ENCODE measurements at regions not wholly inside any gene's neighbourhood (a gene's known extent, or its start where the extent isn't known, plus 50 kb on each side); places are given as distances from the start of the nearest gene placed in this dataset.

DNA sequence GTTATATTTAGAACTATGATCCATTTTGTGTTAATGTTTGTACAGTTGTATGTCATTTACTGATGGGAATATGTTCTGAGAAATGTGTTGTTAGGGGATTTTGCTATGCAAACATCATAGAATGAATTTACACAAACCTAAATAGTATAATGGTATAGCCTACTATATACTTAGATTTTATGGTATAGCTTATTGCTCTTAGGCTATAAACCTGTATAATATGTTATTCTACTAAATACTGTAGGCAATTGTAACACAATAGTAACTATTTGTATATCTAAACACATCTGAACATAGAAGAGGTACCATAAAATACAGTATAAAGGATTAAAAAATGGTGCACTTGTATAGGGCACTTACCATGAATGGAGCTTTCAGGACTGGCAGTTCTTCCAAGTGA is 105.4 kb upstream of the GRIN2B start:
- ATAC-seq: no peak
- H3K4me3 Mint-ChIP-seq: no peak overlapping the region
- Histone ChIP-seq H3K4me2 (no peak overlapping the region), H2AFZ (no peak overlapping the region), H4K20me1 (replicated peaks; ENCODE audit: insufficient read depth) (no peaks in the 10 kb centered on the region), H3K4me3 (no peak overlapping the region), H3K27ac (ENCODE audit: low read depth) (no peak overlapping the region), H3K79me2 (replicated peaks; ENCODE audit: insufficient read depth) (no peaks in the 10 kb centered on the region), H3K36me3 (ENCODE audit: insufficient read depth) (no peaks in the 10 kb centered on the region), H3K9me2 (ENCODE audit: insufficient read depth) (no peaks in the 10 kb centered on the region), H3F3A (replicated peaks; ENCODE audit: low read depth) (no peaks in the 10 kb centered on the region), H3K4me1 (ENCODE audit: insufficient read depth) (no peaks in the 10 kb centered on the region), H3K27me3 (ENCODE audit: insufficient read depth) (no peaks in the 10 kb centered on the region)
- no peak for TF ChIP-seq CREB1 (CRISPR knock-in tag; IDR thresholded peaks at IDR 0.05; ENCODE audit: low read depth)
- TF ChIP-seq POLR2AphosphoS5 (IDR thresholded peaks at IDR 0.05; ENCODE audit: low read depth): no peak
- TF ChIP-seq ZNF331 (CRISPR knock-in tag; IDR thresholded peaks at IDR 0.05; ENCODE audit: low read depth): no peak
- TF ChIP-seq, protein P1, sequence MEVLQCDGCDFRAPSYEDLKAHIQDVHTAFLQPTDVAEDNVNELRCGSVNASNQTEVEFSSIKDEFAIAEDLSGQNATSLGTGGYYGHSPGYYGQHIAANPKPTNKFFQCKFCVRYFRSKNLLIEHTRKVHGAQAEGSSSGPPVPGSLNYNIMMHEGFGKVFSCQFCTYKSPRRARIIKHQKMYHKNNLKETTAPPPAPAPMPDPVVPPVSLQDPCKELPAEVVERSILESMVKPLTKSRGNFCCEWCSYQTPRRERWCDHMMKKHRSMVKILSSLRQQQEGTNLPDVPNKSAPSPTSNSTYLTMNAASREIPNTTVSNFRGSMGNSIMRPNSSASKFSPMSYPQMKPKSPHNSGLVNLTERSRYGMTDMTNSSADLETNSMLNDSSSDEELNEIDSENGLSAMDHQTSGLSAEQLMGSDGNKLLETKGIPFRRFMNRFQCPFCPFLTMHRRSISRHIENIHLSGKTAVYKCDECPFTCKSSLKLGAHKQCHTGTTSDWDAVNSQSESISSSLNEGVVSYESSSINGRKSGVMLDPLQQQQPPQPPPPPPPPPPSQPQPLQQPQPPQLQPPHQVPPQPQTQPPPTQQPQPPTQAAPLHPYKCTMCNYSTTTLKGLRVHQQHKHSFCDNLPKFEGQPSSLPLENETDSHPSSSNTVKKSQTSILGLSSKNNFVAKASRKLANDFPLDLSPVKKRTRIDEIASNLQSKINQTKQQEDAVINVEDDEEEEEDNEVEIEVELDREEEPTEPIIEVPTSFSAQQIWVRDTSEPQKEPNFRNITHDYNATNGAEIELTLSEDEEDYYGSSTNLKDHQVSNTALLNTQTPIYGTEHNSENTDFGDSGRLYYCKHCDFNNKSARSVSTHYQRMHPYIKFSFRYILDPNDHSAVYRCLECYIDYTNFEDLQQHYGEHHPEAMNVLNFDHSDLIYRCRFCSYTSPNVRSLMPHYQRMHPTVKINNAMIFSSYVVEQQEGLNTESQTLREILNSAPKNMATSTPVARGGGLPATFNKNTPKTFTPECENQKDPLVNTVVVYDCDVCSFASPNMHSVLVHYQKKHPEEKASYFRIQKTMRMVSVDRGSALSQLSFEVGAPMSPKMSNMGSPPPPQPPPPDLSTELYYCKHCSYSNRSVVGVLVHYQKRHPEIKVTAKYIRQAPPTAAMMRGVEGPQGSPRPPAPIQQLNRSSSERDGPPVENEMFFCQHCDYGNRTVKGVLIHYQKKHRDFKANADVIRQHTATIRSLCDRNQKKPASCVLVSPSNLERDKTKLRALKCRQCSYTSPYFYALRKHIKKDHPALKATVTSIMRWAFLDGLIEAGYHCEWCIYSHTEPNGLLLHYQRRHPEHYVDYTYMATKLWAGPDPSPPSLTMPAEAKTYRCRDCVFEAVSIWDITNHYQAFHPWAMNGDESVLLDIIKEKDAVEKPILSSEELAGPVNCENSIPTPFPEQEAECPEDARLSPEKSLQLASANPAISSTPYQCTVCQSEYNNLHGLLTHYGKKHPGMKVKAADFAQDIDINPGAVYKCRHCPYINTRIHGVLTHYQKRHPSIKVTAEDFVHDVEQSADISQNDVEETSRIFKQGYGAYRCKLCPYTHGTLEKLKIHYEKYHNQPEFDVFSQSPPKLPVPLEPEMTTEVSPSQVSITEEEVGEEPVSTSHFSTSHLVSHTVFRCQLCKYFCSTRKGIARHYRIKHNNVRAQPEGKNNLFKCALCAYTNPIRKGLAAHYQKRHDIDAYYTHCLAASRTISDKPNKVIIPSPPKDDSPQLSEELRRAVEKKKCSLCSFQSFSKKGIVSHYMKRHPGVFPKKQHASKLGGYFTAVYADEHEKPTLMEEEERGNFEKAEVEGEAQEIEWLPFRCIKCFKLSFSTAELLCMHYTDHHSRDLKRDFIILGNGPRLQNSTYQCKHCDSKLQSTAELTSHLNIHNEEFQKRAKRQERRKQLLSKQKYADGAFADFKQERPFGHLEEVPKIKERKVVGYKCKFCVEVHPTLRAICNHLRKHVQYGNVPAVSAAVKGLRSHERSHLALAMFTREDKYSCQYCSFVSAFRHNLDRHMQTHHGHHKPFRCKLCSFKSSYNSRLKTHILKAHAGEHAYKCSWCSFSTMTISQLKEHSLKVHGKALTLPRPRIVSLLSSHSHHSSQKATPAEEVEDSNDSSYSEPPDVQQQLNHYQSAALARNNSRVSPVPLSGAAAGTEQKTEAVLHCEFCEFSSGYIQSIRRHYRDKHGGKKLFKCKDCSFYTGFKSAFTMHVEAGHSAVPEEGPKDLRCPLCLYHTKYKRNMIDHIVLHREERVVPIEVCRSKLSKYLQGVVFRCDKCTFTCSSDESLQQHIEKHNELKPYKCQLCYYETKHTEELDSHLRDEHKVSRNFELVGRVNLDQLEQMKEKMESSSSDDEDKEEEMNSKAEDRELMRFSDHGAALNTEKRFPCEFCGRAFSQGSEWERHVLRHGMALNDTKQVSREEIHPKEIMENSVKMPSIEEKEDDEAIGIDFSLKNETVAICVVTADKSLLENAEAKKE (CRISPR knock-in tag; IDR thresholded peaks at IDR 0.05): no peak
- no peak for TF ChIP-seq EZH2 (IDR thresholded peaks at IDR 0.05; ENCODE audit: low read depth, unreplicated experiment)
- TF ChIP-seq, protein P2, sequence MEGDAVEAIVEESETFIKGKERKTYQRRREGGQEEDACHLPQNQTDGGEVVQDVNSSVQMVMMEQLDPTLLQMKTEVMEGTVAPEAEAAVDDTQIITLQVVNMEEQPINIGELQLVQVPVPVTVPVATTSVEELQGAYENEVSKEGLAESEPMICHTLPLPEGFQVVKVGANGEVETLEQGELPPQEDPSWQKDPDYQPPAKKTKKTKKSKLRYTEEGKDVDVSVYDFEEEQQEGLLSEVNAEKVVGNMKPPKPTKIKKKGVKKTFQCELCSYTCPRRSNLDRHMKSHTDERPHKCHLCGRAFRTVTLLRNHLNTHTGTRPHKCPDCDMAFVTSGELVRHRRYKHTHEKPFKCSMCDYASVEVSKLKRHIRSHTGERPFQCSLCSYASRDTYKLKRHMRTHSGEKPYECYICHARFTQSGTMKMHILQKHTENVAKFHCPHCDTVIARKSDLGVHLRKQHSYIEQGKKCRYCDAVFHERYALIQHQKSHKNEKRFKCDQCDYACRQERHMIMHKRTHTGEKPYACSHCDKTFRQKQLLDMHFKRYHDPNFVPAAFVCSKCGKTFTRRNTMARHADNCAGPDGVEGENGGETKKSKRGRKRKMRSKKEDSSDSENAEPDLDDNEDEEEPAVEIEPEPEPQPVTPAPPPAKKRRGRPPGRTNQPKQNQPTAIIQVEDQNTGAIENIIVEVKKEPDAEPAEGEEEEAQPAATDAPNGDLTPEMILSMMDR (conservative IDR thresholded peaks at IDR 0.05; ENCODE audit: low read depth in 2 of 2): no peak
- TF ChIP-seq STAT1 (IDR thresholded peaks at IDR 0.05; ENCODE audit: unreplicated experiment): no peak
- TF ChIP-seq, protein P3, sequence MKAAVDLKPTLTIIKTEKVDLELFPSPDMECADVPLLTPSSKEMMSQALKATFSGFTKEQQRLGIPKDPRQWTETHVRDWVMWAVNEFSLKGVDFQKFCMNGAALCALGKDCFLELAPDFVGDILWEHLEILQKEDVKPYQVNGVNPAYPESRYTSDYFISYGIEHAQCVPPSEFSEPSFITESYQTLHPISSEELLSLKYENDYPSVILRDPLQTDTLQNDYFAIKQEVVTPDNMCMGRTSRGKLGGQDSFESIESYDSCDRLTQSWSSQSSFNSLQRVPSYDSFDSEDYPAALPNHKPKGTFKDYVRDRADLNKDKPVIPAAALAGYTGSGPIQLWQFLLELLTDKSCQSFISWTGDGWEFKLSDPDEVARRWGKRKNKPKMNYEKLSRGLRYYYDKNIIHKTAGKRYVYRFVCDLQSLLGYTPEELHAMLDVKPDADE (IDR thresholded peaks at IDR 0.05): no peak
- TF ChIP-seq ZNF114 (CRISPR knock-in tag; IDR thresholded peaks at IDR 0.05): no peak
- no peak for TF ChIP-seq NANOG (IDR thresholded peaks at IDR 0.05; ENCODE audit: borderline replicate concordance)
- TF ChIP-seq, protein P4, sequence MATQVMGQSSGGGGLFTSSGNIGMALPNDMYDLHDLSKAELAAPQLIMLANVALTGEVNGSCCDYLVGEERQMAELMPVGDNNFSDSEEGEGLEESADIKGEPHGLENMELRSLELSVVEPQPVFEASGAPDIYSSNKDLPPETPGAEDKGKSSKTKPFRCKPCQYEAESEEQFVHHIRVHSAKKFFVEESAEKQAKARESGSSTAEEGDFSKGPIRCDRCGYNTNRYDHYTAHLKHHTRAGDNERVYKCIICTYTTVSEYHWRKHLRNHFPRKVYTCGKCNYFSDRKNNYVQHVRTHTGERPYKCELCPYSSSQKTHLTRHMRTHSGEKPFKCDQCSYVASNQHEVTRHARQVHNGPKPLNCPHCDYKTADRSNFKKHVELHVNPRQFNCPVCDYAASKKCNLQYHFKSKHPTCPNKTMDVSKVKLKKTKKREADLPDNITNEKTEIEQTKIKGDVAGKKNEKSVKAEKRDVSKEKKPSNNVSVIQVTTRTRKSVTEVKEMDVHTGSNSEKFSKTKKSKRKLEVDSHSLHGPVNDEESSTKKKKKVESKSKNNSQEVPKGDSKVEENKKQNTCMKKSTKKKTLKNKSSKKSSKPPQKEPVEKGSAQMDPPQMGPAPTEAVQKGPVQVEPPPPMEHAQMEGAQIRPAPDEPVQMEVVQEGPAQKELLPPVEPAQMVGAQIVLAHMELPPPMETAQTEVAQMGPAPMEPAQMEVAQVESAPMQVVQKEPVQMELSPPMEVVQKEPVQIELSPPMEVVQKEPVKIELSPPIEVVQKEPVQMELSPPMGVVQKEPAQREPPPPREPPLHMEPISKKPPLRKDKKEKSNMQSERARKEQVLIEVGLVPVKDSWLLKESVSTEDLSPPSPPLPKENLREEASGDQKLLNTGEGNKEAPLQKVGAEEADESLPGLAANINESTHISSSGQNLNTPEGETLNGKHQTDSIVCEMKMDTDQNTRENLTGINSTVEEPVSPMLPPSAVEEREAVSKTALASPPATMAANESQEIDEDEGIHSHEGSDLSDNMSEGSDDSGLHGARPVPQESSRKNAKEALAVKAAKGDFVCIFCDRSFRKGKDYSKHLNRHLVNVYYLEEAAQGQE (IDR thresholded peaks at IDR 0.05; ENCODE audit: unreplicated experiment): no peak
- no peak for TF ChIP-seq EZH2phosphoT487 (IDR thresholded peaks at IDR 0.05; ENCODE audit: unreplicated experiment)
- TF ChIP-seq JUNB (IDR thresholded peaks at IDR 0.05; ENCODE audit: unreplicated experiment): no peak
- H3K27me3 Mint-ChIP-seq (ENCODE audit: insufficient read depth, low read depth, poor library complexity): no peaks in the 10 kb centered on the region
- H3K9me3 Mint-ChIP-seq: no peaks in the 10 kb centered on the region; the same call in 1 of the 3 replicates
- H3K36me3 Mint-ChIP-seq (ENCODE audit: low read depth): no peaks in the 10 kb centered on the region
- no peak for DNase-seq (ENCODE audit: low spot score)
- H3K27ac Mint-ChIP-seq: no peak overlapping the region
- no peaks in the 10 kb centered on the region for H3K4me1 Mint-ChIP-seq

Data from GM23338 (cell line).